T-cell (primary cell): ENCODE measurements at regions not wholly inside any gene's neighbourhood (a gene's known extent, or its start where the extent isn't known, plus 50 kb on each side); places are given as distances from the start of the nearest gene placed in this dataset.

ENCODE experiments used
- ATAC-seq, 4 experiments: fragments of 200-7000 bp in 3 of 4; fragments of 150-1000 bp in 1 of 4; cut with Tn5 transposase; replicated peaks in 1 of 4; 1 replicate in 3 of 4; 2 replicates in 1 of 4; pipeline ENCODE4 v1.10.0; 2021; ENCODE audit warnings: moderate library complexity in 3 of 4, mild to moderate bottlenecking in 2 of 4, moderate number of reproducible peaks in 1 of 4
- CTCF ChIA-PET, 2 donors: fragments of 300-600 bp; sonication (Branson Sonifier 250); formaldehyde crosslinking; loops; one replicate each; lab custom pipeline; 2022; ENCODE audit warnings: antibody characterized with exemption in 2 of 2; lab: Charles Lee
- POLR2A ChIA-PET, 2 donors: fragments of 300-600 bp; sonication (Branson Sonifier 250); formaldehyde crosslinking; loops; one replicate each; lab custom pipeline; 2022; ENCODE audit warnings: antibody characterized with exemption in 2 of 2; lab: Charles Lee
- DNase-seq, 35 experiments: peaks; one replicate each; pipeline versions ENCODE4 v3.0.0 to v3.0.0-alpha.2; 2013 to 2023
- H3K27ac ChIP-seq: one replicate; pipeline ENCODE4 v1.5.1; 2013; ENCODE audit warnings: low read length
- H3K27me3 ChIP-seq, 2 experiments: replicated peaks in 1 of 2; 1 replicate in 1 of 2; 2 replicates in 1 of 2; pipeline versions ENCODE4 v1.6.1 to v1.7.0; 2013; ENCODE audit warnings: low read length in 1 of 2, mixed read lengths in 1 of 2; ENCODE audit not compliant: control insufficient read depth in 2 of 2, insufficient read depth in 2 of 2; ENCODE audit errors: extremely low read depth in 1 of 2
- H3K36me3 ChIP-seq, 2 donors: 1 replicate in 1 of 2; 2 replicates in 1 of 2; pipeline versions ENCODE4 v1.6.1 to v1.7.0; 2013; ENCODE audit warnings: low read length in 1 of 2; ENCODE audit not compliant: control insufficient read depth in 2 of 2, insufficient read depth in 1 of 2; ENCODE audit errors: extremely low read depth in 1 of 2
- H3K4me1 ChIP-seq, 2 experiments: 1 replicate in 1 of 2; 2 replicates in 1 of 2; pipeline versions ENCODE4 v1.6.1 to v1.7.0; 2013; ENCODE audit warnings: low read length in 2 of 2, mixed read lengths in 1 of 2; ENCODE audit not compliant: insufficient read depth in 2 of 2, control insufficient read depth in 1 of 2; ENCODE audit errors: extremely low read depth in 1 of 2
- H3K4me3 ChIP-seq, 2 donors: 1 replicate in 1 of 2; 2 replicates in 1 of 2; pipeline versions ENCODE4 v1.5.1 to v1.7.0; 2013; ENCODE audit warnings: mild to moderate bottlenecking in 2 of 2, low read length in 1 of 2, moderate library complexity in 1 of 2; ENCODE audit not compliant: control insufficient read depth in 1 of 2; ENCODE audit errors: extremely low read depth in 1 of 2
- H3K9me3 ChIP-seq: 2 replicates; pipeline ENCODE4 v1.7.0; 2013
- H3K27ac Mint-ChIP-seq, 2 donors: one replicate each; pipeline ENCODE4 v1.8.0; 2020 to 2021; ENCODE audit warnings: mild to moderate bottlenecking in 2 of 2, mixed read lengths in 2 of 2
- H3K27me3 Mint-ChIP-seq, 2 donors: one replicate each; pipeline ENCODE4 v1.8.0; 2021 to 2022; ENCODE audit warnings: mixed read lengths in 2 of 2
- H3K36me3 Mint-ChIP-seq: one replicate; pipeline ENCODE4 v1.8.0; 2021; ENCODE audit warnings: mixed read lengths
- H3K4me1 Mint-ChIP-seq, 3 donors: one replicate each; pipeline ENCODE4 v1.8.0; 2020 to 2022; ENCODE audit warnings: mixed read lengths in 3 of 3, mild to moderate bottlenecking in 1 of 3
- H3K4me3 Mint-ChIP-seq, 3 donors: one replicate each; pipeline ENCODE4 v1.8.0; 2020 to 2022; ENCODE audit warnings: mild to moderate bottlenecking in 3 of 3, mixed read lengths in 3 of 3, moderate library complexity in 3 of 3
- H3K9me3 Mint-ChIP-seq, 3 donors: one replicate each; pipeline ENCODE4 v1.8.0; 2020 to 2022; ENCODE audit warnings: mixed read lengths in 3 of 3
- WGBS: methylation state at CpG from one replicate; pipeline ENCODE4 v1.1.5; 2013; ENCODE audit warnings: missing lambda C conversion rate; ENCODE audit not compliant: insufficient coverage; 5-methylcytosine and 5-hydroxymethylcytosine counted together

DNA sequence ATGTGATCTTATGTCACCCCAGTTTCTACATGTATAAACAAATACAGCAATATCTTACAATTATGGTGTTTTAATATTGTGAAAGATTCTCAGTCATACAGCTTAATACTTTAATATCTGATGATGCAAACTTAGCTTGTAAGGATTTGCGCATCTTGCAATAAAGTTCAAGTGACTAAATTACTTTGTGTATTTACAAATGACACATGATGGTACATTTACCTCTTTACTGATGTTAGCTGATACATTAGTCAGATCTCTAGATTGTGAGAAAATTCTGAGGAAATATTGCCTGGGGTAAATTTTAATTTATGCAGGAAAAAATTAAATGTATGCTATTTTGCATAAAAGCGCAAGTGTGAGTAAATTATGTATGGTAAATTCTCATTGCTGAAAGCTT lies 418.8 kb upstream of the MMS22L start:
- no peak overlapping the region for H3K4me3 Mint-ChIP-seq
- H3K4me1 Mint-ChIP-seq = no peaks in the 10 kb centered on the region
- no peaks in the 10 kb centered on the region for H3K4me1 ChIP-seq
- H3K9me3 Mint-ChIP-seq = no peaks in the 10 kb centered on the region
- WGBS = no CpG with 5 or more reads among the region's 2 CpGs
- H3K27ac Mint-ChIP-seq = no peak overlapping the region
- no peak for DNase-seq
- H3K27me3 ChIP-seq = no peaks in the 10 kb centered on the region
- ChIA-PET POLR2A (no interaction called here), CTCF (no interaction called here)
- no peak overlapping the region for H3K4me3 ChIP-seq
- no peak for ATAC-seq
- H3K9me3 ChIP-seq = no peaks in the 10 kb centered on the region
- H3K36me3 ChIP-seq = no peaks in the 10 kb centered on the region
- no peak overlapping the region for H3K27ac ChIP-seq
- H3K36me3 Mint-ChIP-seq = no peaks in the 10 kb centered on the region
- H3K27me3 Mint-ChIP-seq = no peaks in the 10 kb centered on the region

DNA sequence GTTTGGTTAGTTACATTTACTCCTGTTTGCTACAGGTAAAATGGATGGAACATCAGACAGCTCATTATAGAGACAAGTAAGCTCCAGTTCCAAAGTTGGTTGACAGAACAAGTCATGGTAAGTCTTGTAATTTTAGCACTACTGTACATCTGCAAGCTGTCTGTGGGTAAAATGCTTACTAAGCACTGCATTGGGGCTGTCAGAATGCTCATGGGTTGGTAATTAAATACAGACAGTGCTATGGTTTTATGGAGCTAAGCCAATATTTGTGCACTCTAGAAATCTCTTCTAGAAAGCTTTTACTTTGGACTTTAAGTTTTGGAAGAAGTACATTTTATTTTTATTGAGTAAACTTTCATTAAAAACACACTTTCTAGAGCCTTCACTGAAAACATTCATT lies 419.2 kb upstream of the MMS22L start:
- Mint-ChIP-seq H3K27me3 (no peaks in the 10 kb centered on the region), H3K4me1 (no peaks in the 10 kb centered on the region), H3K36me3 (no peaks in the 10 kb centered on the region), H3K9me3 (no peaks in the 10 kb centered on the region), H3K4me3 (no peak overlapping the region), H3K27ac (no peak overlapping the region)
- ChIA-PET CTCF (no interaction called here), POLR2A (no interaction called here)
- no peak for ATAC-seq
- no peak for DNase-seq
- H3K27ac ChIP-seq = no peak overlapping the region
- no peaks in the 10 kb centered on the region for H3K9me3 ChIP-seq
- no peaks in the 10 kb centered on the region for H3K4me1 ChIP-seq
- H3K4me3 ChIP-seq = no peak overlapping the region
- H3K36me3 ChIP-seq = no peaks in the 10 kb centered on the region
- no peaks in the 10 kb centered on the region for H3K27me3 ChIP-seq

DNA sequence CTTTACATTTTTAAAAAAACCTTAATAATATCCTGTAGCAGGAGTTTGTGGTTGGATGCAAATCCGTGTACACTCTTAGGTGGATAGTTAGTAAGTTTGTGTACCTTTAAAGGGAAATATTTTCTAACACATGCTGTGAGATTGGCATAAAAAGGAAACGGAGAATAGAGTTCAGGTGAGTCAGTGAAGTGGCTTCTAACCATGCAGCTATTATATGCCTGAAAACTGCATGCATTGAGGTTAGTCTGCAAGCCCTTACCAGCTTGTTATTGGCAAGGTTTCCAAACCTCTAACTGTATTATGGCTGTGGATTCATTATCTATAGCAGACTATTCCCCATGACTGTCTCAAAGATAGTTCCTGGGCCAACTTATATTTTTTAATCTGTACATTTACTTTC lies 420.6 kb upstream of the MMS22L start:
- H3K27me3 ChIP-seq = no peaks in the 10 kb centered on the region
- no peak overlapping the region for H3K4me3 ChIP-seq
- WGBS = 67% methylated on average over 1 of the region's 2 CpGs
- POLR2A ChIA-PET = no interaction called here
- H3K36me3 Mint-ChIP-seq = no peaks in the 10 kb centered on the region
- no peaks in the 10 kb centered on the region for H3K9me3 ChIP-seq
- CTCF ChIA-PET = no interaction called here
- DNase-seq (no peak), ATAC-seq (no peak)
- H3K27ac Mint-ChIP-seq = no peak overlapping the region
- no peaks in the 10 kb centered on the region for H3K27me3 Mint-ChIP-seq
- no peaks in the 10 kb centered on the region for H3K36me3 ChIP-seq
- H3K4me1 Mint-ChIP-seq = no peaks in the 10 kb centered on the region
- no peak overlapping the region for H3K27ac ChIP-seq
- H3K9me3 Mint-ChIP-seq = no peaks in the 10 kb centered on the region
- no peak overlapping the region for H3K4me3 Mint-ChIP-seq
- H3K4me1 ChIP-seq = no peaks in the 10 kb centered on the region

DNA sequence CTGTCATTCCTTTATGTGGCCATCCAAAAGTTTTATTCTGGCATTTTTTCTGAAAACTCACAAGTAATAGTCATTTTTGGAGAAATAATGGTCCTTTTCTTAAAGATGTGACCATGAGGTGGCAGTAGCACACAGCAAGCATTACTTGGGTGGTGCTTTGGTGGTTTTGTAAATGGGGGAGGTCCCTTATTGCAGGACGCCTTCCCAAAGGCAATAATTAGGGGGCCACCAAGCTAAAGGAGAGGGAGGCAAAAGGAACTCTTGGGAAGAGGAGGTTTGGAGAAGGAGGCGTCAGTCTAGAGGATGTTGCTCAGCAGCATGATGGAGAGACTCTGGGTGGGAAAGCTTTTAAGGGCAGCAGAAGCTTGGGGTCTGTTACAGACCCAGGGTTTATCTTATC lies 422.6 kb upstream of the MMS22L start:
- H3K36me3 Mint-ChIP-seq = no peaks in the 10 kb centered on the region
- DNase-seq = no peak

DNA sequence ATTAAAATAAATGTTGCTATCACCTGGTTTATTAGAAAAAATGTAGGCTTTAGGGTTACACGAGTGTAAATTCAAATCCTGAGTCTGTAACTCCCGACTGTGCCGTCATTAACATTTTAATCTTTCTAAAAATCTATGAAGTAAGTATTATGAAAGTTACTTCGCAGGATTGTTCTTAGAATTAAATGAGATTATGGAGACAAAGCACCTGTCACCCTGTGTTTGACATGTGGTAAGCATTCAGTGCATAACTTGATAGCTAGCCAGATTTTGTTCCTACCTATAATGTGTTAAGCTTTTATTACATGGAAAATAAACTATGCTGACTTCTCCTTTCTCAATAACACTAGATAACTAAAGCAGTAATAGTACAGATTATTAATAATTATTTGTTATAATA lies 429.7 kb upstream of the MMS22L start:
- ATAC-seq (no peak), DNase-seq (no peak)
- Mint-ChIP-seq H3K4me3 (no peak overlapping the region), H3K27ac (no peak overlapping the region), H3K27me3 (no peaks in the 10 kb centered on the region), H3K4me1 (no peaks in the 10 kb centered on the region), H3K36me3 (no peaks in the 10 kb centered on the region), H3K9me3 (peaks cover 0 to 8% (median 4%) of the 10 kb centered on the region in 3 donors)
- Histone ChIP-seq H3K9me3 (no peaks in the 10 kb centered on the region), H3K4me1 (no peaks in the 10 kb centered on the region), H3K27me3 (no peaks in the 10 kb centered on the region), H3K27ac (no peak overlapping the region), H3K36me3 (no peaks in the 10 kb centered on the region), H3K4me3 (no peak overlapping the region)
- ChIA-PET CTCF (no interaction called here), POLR2A (no interaction called here)
- WGBS = no CpG with 5 or more reads among the region's 4 CpGs

More for the DNA sequence above, 422.6 kb upstream of the MMS22L start:
- H3K4me3 Mint-ChIP-seq = no peak overlapping the region
- Histone ChIP-seq H3K9me3 (no peaks in the 10 kb centered on the region), H3K4me3 (no peak overlapping the region), H3K36me3 (no peaks in the 10 kb centered on the region), H3K27me3 (no peaks in the 10 kb centered on the region), H3K27ac (no peak overlapping the region), H3K4me1 (no peaks in the 10 kb centered on the region)
- H3K9me3 Mint-ChIP-seq = peaks cover 0 to 4% (median 0%) of the 10 kb centered on the region in 3 donors
- no peaks in the 10 kb centered on the region for H3K27me3 Mint-ChIP-seq
- no peak for ATAC-seq
- ChIA-PET CTCF (no interaction called here), POLR2A (no interaction called here)
- WGBS = 0% methylated on average over 1 of the region's 2 CpGs
- no peak overlapping the region for H3K27ac Mint-ChIP-seq
- H3K4me1 Mint-ChIP-seq = no peaks in the 10 kb centered on the region

DNA sequence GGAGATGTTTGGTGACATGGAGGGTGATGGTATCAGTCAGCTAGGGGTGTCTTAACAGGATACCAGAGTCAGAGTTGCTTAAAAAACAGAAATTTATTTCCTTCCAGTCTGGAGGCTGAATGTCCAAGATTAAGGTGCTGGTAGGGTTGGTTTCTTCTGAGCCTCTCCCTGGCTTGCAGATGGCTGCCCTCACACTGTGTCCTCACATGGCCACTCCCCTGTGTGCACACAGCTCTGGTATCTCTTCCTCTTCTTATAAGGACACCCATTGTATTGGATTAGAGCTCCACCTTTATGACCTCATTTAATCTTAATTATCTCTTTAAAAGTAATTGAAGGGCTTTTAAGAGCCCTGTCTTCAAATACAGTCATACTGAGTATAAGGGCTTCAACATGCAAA lies 431.8 kb upstream of the MMS22L start:
- no peak overlapping the region for H3K27ac ChIP-seq

DNA sequence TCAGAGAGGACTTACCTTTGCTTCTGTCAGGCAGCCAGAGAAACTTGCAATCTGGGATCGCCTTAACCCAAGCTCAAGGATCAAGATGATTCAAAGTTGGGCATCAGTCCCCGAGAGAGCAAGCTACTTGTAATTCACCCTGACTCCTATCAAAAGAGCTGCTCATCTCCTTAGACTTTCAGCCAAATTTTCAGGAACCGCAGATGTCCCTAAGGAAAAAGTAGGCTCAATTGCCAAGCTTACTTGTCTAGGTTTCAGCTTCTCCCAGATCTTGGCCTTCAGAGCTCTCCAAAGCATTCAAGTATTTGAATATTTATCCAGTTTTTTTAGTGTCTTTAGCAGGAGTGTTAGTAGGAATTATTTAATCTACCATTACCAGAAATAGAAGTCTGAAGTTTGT lies 434.1 kb upstream of the MMS22L start:
- H3K4me3 Mint-ChIP-seq = no peak overlapping the region
- H3K9me3 Mint-ChIP-seq = peaks cover 0 to 4% (median 4%) of the 10 kb centered on the region in 3 donors
- Histone ChIP-seq H3K4me1 (no peaks in the 10 kb centered on the region), H3K27ac (no peak overlapping the region), H3K27me3 (no peaks in the 10 kb centered on the region), H3K36me3 (no peaks in the 10 kb centered on the region), H3K4me3 (no peak overlapping the region), H3K9me3 (no peaks in the 10 kb centered on the region)
- ChIA-PET CTCF (no interaction called here), POLR2A (no interaction called here)
- H3K27ac Mint-ChIP-seq = no peak overlapping the region
- no peak for ATAC-seq
- H3K36me3 Mint-ChIP-seq = no peaks in the 10 kb centered on the region
- no peaks in the 10 kb centered on the region for H3K4me1 Mint-ChIP-seq
- 74% methylated on average over 2 of the region's 3 CpGs for whole genome bisulfite sequencing
- no peaks in the 10 kb centered on the region for H3K27me3 Mint-ChIP-seq
- DNase-seq = no peak

More for the DNA sequence above, 431.8 kb upstream of the MMS22L start:
- H3K9me3 Mint-ChIP-seq = peaks cover 0 to 8% (median 4%) of the 10 kb centered on the region in 3 donors
- H3K27ac Mint-ChIP-seq = no peak overlapping the region
- CTCF ChIA-PET = no interaction called here
- Histone ChIP-seq H3K9me3 (no peaks in the 10 kb centered on the region), H3K4me3 (no peak overlapping the region), H3K4me1 (no peaks in the 10 kb centered on the region), H3K27me3 (no peaks in the 10 kb centered on the region), H3K36me3 (no peaks in the 10 kb centered on the region)
- POLR2A ChIA-PET = no interaction called here
- H3K36me3 Mint-ChIP-seq = no peaks in the 10 kb centered on the region
- no peaks in the 10 kb centered on the region for H3K27me3 Mint-ChIP-seq
- no peaks in the 10 kb centered on the region for H3K4me1 Mint-ChIP-seq
- no peak for DNase-seq
- no peak for ATAC-seq
- no peak overlapping the region for H3K4me3 Mint-ChIP-seq
